DND-41 (cell line): ENCODE measurements at regions not wholly inside any gene's neighbourhood (a gene's known extent, or its start where the extent isn't known, plus 50 kb on each side); places are given as distances from the start of the nearest gene placed in this dataset.
"Not testable (repeated sequence)": the region's sequence is repeated elsewhere in the genome, so short reads cannot be mapped to it uniquely, and the experiment has no call there.

Experiments used
- ATAC-seq: fragments of 200-7000 bp; cut with Tn5 transposase; 3 replicates; pipeline ENCODE4 v1.9.1; 2021; ENCODE audit warnings: low read depth; ENCODE audit not compliant: insufficient read depth
- DNase-seq: peaks from one replicate; pipeline ENCODE4 v3.0.0-alpha.2; 2020
- H2AFZ ChIP-seq: 2 replicates; pipeline ENCODE4 v1.6.0; 2012; ENCODE audit warnings: low read depth, low read length
- H3K27ac ChIP-seq: 2 replicates; pipeline ENCODE4 v1.5.1; 2012; ENCODE audit warnings: low read length, inconsistent platforms
- H3K27me3 ChIP-seq: fragments of 200-600 bp; sonication (generic); 2 replicates; pipeline ENCODE4 v1.6.0; 2012; ENCODE audit warnings: low read length, mild to moderate bottlenecking, inconsistent platforms; ENCODE audit not compliant: insufficient read depth, poor library complexity
- H3K36me3 ChIP-seq: 2 replicates; pipeline ENCODE4 v1.5.1; 2012; ENCODE audit warnings: low read length, inconsistent platforms; ENCODE audit not compliant: insufficient read depth
- H3K4me1 ChIP-seq: 2 replicates; pipeline ENCODE4 v1.5.1; 2012; ENCODE audit warnings: mild to moderate bottlenecking, low read length; ENCODE audit not compliant: insufficient read depth
- H3K4me2 ChIP-seq: 2 replicates; pipeline ENCODE4 v1.6.0; 2012; ENCODE audit warnings: mild to moderate bottlenecking, moderate library complexity, low read length, inconsistent platforms; ENCODE audit not compliant: insufficient read depth
- H3K4me3 ChIP-seq, 2 experiments: fragments of 200-600 bp in 1 of 2; shearing (Covaris generic) in 1 of 2; 2 replicates each; pipeline ENCODE4 v1.5.1; 2012 to 2016; ENCODE audit warnings: inconsistent platforms in 2 of 2, low read length in 2 of 2, mild to moderate bottlenecking in 2 of 2, low read depth in 1 of 2, moderate library complexity in 1 of 2
- H3K79me2 ChIP-seq: 2 replicates; pipeline ENCODE4 v1.6.0; 2012; ENCODE audit warnings: low read length, inconsistent platforms; ENCODE audit not compliant: insufficient read depth
- H3K9ac ChIP-seq: 2 replicates; pipeline ENCODE4 v1.6.0; 2012; ENCODE audit warnings: low read depth, mild to moderate bottlenecking, inconsistent platforms, low read length, moderate library complexity
- H3K9me3 ChIP-seq: 2 replicates; pipeline ENCODE4 v1.5.1; 2012; ENCODE audit warnings: low read length, moderate library complexity, mild to moderate bottlenecking, inconsistent platforms; ENCODE audit not compliant: insufficient read depth, severe bottlenecking
- H4K20me1 ChIP-seq: 2 replicates; pipeline ENCODE4 v1.6.0; 2012; ENCODE audit warnings: low read length; ENCODE audit not compliant: insufficient read depth
- CTCF ChIP-seq: IDR thresholded peaks from 2 replicates; pipeline ENCODE4 v1.5.1; 2012; ENCODE audit warnings: borderline replicate concordance, low read length, moderate library complexity, mild to moderate bottlenecking; ENCODE audit not compliant: poor library complexity, severe bottlenecking; ENCODE audit errors: extremely low read depth
- EZH2 ChIP-seq: IDR thresholded peaks from 3 replicates; pipeline ENCODE4 v1.6.1; 2012; ENCODE audit warnings: borderline replicate concordance, low read depth, mild to moderate bottlenecking, moderate library complexity, low read length, inconsistent platforms; ENCODE audit not compliant: severe bottlenecking

GRCh38 chr12:131445795-131446194 is 265.1 kb upstream of the SFSWAP start:
- TF ChIP-seq EZH2 (no peak), CTCF (no peak)
- H3K27ac ChIP-seq: no peak overlapping the region
- no peaks in the 10 kb centered on the region for H3K79me2 ChIP-seq
- no peak overlapping the region for H3K4me3 ChIP-seq
- DNase-seq (no peak), ATAC-seq (no peak)
- no peak overlapping the region for H3K9ac ChIP-seq
- H3K9me3 ChIP-seq: no peaks in the 10 kb centered on the region
- H4K20me1 ChIP-seq: no peaks in the 10 kb centered on the region
- H3K4me2 ChIP-seq: no peak overlapping the region
- H2AFZ ChIP-seq: no peak overlapping the region
- no peaks in the 10 kb centered on the region for H3K4me1 ChIP-seq
- H3K27me3 ChIP-seq: no peaks in the 10 kb centered on the region
- no peaks in the 10 kb centered on the region for H3K36me3 ChIP-seq

GRCh38 chr12:131447636-131448035 is 263.3 kb upstream of the SFSWAP start:
- not testable (repeated sequence) for H3K4me2 ChIP-seq, H3K9ac ChIP-seq, H3K27me3 ChIP-seq, DNase-seq, H3K27ac ChIP-seq, H3K79me2 ChIP-seq, ATAC-seq, H3K4me3 ChIP-seq, H2AFZ ChIP-seq, H3K36me3 ChIP-seq, H3K4me1 ChIP-seq, H3K9me3 ChIP-seq, H4K20me1 ChIP-seq

GRCh38 chr12:131448254-131448795 is 262.6 kb upstream of the SFSWAP start:
- Histone ChIP-seq H3K9ac (no peak overlapping the region), H3K4me1 (no peaks in the 10 kb centered on the region), H2AFZ (no peak overlapping the region), H3K4me2 (no peak overlapping the region), H3K27ac (no peak overlapping the region), H3K4me3 (no peak overlapping the region), H3K36me3 (no peaks in the 10 kb centered on the region), H3K9me3 (no peaks in the 10 kb centered on the region), H3K79me2 (no peaks in the 10 kb centered on the region), H4K20me1 (no peaks in the 10 kb centered on the region), H3K27me3 (no peaks in the 10 kb centered on the region)
- no peak for DNase-seq
- no peak for TF ChIP-seq EZH2
- TF ChIP-seq CTCF: no peak
- ATAC-seq: no peak

GRCh38 chr12:131449027-131449426 is 261.9 kb upstream of the SFSWAP start:
- H3K4me1 ChIP-seq: no peaks in the 10 kb centered on the region
- H3K4me2 ChIP-seq: no peak overlapping the region
- H3K79me2 ChIP-seq: no peaks in the 10 kb centered on the region
- H3K36me3 ChIP-seq: no peaks in the 10 kb centered on the region
- H3K9me3 ChIP-seq: no peaks in the 10 kb centered on the region
- H3K27me3 ChIP-seq: no peaks in the 10 kb centered on the region
- DNase-seq (no peak), ATAC-seq (no peak)
- H3K4me3 ChIP-seq: no peak overlapping the region
- no peak overlapping the region for H2AFZ ChIP-seq
- no peak overlapping the region for H3K27ac ChIP-seq
- H4K20me1 ChIP-seq: no peaks in the 10 kb centered on the region
- no peak overlapping the region for H3K9ac ChIP-seq
- TF ChIP-seq EZH2 (no peak), CTCF (no peak)
